Progenitor cell of endocrine pancreas (in vitro differentiated cells): ENCODE measurements at regions not wholly inside any gene's neighbourhood (a gene's known extent, or its start where the extent isn't known, plus 50 kb on each side); places are given as distances from the start of the nearest gene placed in this dataset.

Experiments used
- DNase-seq: peaks from one replicate; pipeline ENCODE4 v3.0.0; 2021; ENCODE audit warnings: low spot score; ENCODE audit not compliant: unreplicated experiment
- H3K27ac Mint-ChIP-seq: 2 replicates; pipeline ENCODE4 v1.8.0; 2021; ENCODE audit warnings: mild to moderate bottlenecking, moderate library complexity, mixed read lengths
- H3K27me3 Mint-ChIP-seq: 2 replicates; pipeline ENCODE4 v1.8.0; 2021; ENCODE audit warnings: mixed read lengths
- H3K36me3 Mint-ChIP-seq: 2 replicates; pipeline ENCODE4 v1.8.0; 2022; ENCODE audit warnings: mixed read lengths; ENCODE audit not compliant: insufficient read depth
- H3K4me1 Mint-ChIP-seq: 2 replicates; pipeline ENCODE4 v1.8.0; 2021; ENCODE audit warnings: low read depth, mixed read lengths
- H3K4me3 Mint-ChIP-seq: 2 replicates; pipeline ENCODE4 v1.8.0; 2021; ENCODE audit warnings: low read depth, mild to moderate bottlenecking, moderate library complexity, mixed read lengths
- H3K9me3 Mint-ChIP-seq: 2 replicates; pipeline ENCODE4 v1.8.0; 2021; ENCODE audit warnings: low read depth, mixed read lengths
- TF ChIP-seq, protein P1 (sequence below): fragments of 200-600 bp; sonication (generic); IDR thresholded peaks from one replicate; pipeline ENCODE4 v1.5.0; 2021; ENCODE audit warnings: antibody characterized with exemption, mild to moderate bottlenecking; ENCODE audit not compliant: unreplicated experiment

DNA sequence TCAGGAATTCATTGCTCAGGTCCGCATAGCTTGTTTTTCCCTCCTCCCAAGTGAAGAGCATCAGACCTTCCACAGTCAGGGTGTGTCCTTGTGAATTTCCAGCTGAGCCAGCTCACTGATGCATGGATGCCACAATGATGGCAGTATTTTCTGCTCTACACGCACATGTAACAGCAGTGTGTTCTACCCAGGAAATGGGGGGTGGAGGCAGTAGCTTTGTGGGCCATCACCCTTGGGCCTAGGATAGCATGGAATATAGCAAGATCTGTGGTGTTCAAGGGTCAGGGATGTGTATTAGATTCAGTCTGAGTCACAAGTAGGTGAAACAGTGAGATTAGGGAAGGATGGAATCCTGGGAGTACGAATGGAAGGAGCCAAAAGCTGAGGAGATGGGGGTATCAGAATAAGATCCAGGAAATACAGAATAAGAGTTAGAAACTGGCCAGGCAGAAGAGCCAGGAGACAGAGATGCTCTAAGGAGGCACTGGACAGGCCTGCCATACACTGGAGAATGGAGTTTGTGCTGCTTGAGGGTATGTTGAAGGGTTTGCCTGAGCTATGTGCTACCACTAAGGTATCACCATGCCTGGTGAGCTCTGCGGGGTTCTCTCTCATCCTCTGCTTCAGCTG is 90.6 kb upstream of the CNIH3 start:
- Mint-ChIP-seq H3K27me3 (peaks cover 2% of the 10 kb centered on the region), H3K9me3 (no peaks in the 10 kb centered on the region), H3K4me3 (no peak overlapping the region), H3K36me3 (no peaks in the 10 kb centered on the region), H3K4me1 (peaks cover 4% of the 10 kb centered on the region), H3K27ac (no peak overlapping the region)
- TF ChIP-seq, protein P1, sequence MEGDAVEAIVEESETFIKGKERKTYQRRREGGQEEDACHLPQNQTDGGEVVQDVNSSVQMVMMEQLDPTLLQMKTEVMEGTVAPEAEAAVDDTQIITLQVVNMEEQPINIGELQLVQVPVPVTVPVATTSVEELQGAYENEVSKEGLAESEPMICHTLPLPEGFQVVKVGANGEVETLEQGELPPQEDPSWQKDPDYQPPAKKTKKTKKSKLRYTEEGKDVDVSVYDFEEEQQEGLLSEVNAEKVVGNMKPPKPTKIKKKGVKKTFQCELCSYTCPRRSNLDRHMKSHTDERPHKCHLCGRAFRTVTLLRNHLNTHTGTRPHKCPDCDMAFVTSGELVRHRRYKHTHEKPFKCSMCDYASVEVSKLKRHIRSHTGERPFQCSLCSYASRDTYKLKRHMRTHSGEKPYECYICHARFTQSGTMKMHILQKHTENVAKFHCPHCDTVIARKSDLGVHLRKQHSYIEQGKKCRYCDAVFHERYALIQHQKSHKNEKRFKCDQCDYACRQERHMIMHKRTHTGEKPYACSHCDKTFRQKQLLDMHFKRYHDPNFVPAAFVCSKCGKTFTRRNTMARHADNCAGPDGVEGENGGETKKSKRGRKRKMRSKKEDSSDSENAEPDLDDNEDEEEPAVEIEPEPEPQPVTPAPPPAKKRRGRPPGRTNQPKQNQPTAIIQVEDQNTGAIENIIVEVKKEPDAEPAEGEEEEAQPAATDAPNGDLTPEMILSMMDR = no peak
- no peak for DNase-seq

DNA sequence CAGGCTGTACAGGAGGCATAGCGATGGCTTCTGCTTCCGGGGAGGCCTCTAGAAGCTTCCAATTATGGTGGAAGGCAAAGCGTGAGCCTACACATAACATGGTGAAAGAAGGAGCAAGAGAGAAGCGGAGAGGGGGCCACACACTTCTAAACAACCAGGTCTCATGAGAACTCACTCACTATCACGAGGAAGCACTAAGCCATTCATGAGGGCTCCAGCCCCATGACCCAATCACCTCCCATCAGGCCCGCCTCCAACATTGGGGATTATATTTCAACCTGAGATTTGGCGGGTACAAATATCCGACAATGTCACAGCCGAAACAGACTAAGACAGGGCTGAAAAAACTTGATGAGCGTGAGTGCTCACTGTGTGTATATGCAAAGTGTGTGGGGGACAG is 89.3 kb upstream of the CNIH3 start:
- DNase-seq = no peak
- Mint-ChIP-seq H3K36me3 (no peaks in the 10 kb centered on the region), H3K27ac (no peak overlapping the region)

GRCh38 chr1:224528900-224529299 is 87.2 kb upstream of the CNIH3 start:
- no peak for DNase-seq
- Mint-ChIP-seq H3K36me3 (no peaks in the 10 kb centered on the region), H3K27me3 (peaks cover 2% of the 10 kb centered on the region), H3K27ac (no peak overlapping the region), H3K9me3 (no peaks in the 10 kb centered on the region), H3K4me3 (no peak overlapping the region), H3K4me1 (peaks cover 4% of the 10 kb centered on the region)
- TF ChIP-seq, protein P1 = no peak

More for the DNA sequence above, 89.3 kb upstream of the CNIH3 start:
- no peak overlapping the region for H3K4me3 Mint-ChIP-seq
- no peaks in the 10 kb centered on the region for H3K27me3 Mint-ChIP-seq
- H3K9me3 Mint-ChIP-seq = no peaks in the 10 kb centered on the region
- TF ChIP-seq, protein P1 = no peak
- peaks cover 4% of the 10 kb centered on the region for H3K4me1 Mint-ChIP-seq

DNA sequence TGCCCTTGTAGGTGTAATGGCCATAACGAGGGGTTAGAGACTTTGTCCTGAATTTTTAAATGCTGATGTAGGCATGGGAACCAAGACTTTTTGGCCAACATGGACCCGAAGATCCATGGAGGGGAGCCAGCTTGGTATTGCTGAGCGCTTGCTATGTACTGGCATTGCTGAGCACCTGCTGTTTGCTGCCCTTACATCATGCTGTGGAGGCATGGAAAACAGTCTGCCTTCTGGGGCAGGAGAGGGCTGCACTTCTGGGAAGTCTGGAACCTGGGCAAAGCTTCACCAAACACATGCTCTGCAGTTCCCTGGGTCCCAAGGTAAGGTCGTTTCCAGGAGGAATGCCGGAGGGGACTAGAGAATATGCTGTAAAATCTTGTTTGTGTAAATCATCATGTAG is 86.3 kb upstream of the CNIH3 start:
- Mint-ChIP-seq H3K27ac (no peak overlapping the region), H3K36me3 (no peaks in the 10 kb centered on the region), H3K9me3 (no peaks in the 10 kb centered on the region), H3K27me3 (peaks cover 2% of the 10 kb centered on the region), H3K4me3 (no peak overlapping the region), H3K4me1 (peaks cover 4% of the 10 kb centered on the region)
- DNase-seq = no peak
- TF ChIP-seq, protein P1 = no peak

- H3K4me3 Mint-ChIP-seq = no peak overlapping the region
- DNase-seq = no peak
- TF ChIP-seq, protein P1 = no peak
- H3K9me3 Mint-ChIP-seq = no peaks in the 10 kb centered on the region
- H3K27me3 Mint-ChIP-seq = peaks cover 5% of the 10 kb centered on the region
- H3K36me3 Mint-ChIP-seq = no peaks in the 10 kb centered on the region
- peaks cover 4% of the 10 kb centered on the region for H3K4me1 Mint-ChIP-seq
- H3K27ac Mint-ChIP-seq = no peak overlapping the region
Observed at GRCh38 chr1:224533517-224533916, 82.6 kb upstream of the CNIH3 start.
